IPS-NIHi11 (cell line): ENCODE measurements at regions not wholly inside any gene's neighbourhood (a gene's known extent, or its start where the extent isn't known, plus 50 kb on each side); places are given as distances from the start of the nearest gene placed in this dataset.
A peak's percentile ranks its signal among the peaks of the same experiment; 100 is the strongest.

Source experiments
- DNase-seq: peaks from one replicate; pipeline ENCODE4 v3.0.0; 2012; ENCODE audit warnings: mixed read lengths, low spot score

GRCh38 chr12:98437806-98438595 is 77.4 kb upstream of the TMPO start:
- DNase-seq: no peak

GRCh38 chr12:98438656-98439230 is 76.6 kb upstream of the TMPO start:
- no peak for DNase-seq

- DNase-seq: no peak
These were observed 75.9 kb upstream of the TMPO start for GRCh38 chr12:98439471-98439951.

DNA sequence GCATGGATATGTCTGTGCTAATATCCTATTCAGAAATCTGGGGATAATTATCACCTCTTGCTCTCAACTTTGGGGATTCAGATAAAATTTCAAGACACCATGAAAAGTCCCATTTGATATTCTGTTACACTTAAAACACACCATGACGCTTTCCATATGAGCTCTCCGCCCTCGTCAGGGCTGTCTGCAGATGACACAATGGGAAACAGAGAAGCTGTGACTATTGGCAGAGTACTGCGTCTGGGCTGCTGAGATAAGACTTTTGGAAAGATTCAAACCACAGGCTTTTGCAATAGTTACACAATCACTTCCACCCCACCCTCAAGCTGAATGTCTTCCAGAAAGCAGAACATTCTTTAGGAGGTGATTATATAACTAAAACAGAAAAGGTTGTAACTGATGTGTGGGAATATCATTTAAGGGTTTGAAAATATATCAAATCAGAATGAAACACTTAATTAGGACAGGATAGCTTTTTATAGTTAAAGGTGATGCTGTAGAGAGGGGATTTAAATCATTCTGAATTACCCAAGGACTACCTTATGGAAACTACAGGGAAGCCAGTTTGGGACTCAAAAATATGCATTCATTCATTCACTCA is 75.3 kb upstream of the TMPO start:
- no peak for DNase-seq

DNA sequence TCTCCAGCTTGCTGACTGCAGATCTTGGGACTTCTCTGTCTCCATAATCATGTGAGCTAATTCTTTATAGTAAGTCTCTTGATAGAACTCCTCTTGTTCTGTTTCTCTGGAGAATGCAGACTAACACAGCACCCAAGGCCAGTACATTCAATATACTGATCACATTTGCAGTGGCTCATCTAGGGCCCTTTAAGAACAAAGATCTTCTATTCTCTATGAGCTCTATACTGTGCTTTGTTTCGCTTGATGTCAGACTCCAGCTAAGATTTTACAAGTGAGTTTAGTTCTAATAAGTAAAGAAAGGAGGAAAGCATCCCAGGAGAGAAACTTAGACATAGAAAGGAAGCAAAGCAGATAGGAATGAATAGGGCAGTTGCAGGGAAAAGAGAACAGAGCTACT is 69.3 kb upstream of the TMPO start:
- no peak for DNase-seq

DNA sequence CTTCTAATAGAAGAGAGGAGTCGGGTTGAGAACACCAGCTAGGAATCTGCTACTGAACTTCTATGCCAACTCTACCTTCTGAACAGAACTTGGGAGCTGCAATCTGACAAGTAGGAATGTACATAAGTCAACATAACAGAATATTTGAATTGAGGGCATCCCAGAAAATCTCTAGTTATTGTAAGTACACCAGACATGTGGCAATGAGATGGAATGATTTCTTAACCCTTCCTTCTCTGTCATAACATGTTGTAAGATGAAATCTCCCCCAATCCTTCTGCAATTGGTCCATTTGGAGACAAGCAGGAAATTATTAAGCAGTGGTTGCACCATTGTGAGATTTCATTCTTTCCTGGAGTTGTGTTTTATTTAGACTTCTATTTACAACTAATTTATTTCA is 68.7 kb upstream of the TMPO start:
- DNase-seq: no peak

DNA sequence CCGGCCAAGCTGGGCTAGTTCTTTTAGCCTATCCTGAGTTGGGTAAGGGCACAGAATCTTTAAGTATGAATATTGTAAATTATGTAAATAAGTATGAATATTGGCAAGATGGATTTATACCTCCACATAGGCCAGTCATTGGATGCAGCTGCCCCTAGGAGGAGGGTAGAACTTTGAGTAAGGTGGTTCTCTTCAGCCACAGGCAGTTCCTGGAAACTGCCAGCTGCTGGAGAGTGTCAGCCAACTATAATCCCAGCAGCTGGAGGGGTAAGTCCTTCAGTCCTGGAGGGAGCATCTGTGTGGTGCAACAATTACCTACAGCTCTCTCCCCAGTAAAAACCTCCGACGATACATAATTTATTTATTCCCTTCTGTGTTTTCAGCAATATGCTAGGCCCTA is 65.8 kb upstream of the TMPO start:
- DNase-seq: no peak

GRCh38 chr12:98453070-98453469 is 62.3 kb upstream of the TMPO start:
- DNase-seq: no peak

DNA sequence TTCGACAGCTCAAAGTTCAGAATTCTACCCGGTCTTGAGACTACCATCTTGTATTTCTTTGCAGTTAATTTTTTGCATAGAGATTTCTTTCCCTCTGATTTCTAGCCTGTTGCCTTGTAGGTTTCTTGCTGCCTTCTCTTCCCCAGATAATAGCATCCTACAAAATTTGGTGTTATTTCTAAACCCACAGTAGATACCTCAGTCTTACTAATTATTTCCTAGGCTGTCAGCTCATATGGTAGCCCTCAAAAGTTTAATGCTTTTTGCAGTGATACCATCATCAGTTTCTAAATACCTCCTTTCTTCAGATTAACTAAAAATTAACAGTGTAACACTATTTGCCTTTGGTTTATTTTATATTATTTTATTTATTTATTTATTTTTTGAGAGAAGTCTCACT is 61.9 kb upstream of the TMPO start:
- no peak for DNase-seq

DNA sequence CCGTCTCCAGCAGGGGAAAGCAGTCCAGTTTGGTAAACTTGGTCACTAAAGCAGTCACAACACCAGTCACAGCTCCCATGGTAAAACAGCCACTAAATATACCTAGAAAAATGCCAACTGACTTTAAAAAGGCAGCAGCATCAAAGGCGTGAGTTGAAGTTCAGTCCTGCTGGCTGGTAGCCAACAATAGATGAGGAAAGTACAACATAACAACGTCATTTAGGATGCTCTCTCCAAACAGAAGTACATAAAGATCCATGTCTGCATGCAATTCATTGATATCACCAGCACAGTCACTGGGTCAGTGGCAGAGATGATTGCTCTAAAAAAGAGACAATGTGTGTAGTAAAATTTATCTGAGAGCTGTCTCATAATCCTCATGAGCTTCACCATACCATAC is 59.3 kb upstream of the TMPO start:
- no peak for DNase-seq

DNA sequence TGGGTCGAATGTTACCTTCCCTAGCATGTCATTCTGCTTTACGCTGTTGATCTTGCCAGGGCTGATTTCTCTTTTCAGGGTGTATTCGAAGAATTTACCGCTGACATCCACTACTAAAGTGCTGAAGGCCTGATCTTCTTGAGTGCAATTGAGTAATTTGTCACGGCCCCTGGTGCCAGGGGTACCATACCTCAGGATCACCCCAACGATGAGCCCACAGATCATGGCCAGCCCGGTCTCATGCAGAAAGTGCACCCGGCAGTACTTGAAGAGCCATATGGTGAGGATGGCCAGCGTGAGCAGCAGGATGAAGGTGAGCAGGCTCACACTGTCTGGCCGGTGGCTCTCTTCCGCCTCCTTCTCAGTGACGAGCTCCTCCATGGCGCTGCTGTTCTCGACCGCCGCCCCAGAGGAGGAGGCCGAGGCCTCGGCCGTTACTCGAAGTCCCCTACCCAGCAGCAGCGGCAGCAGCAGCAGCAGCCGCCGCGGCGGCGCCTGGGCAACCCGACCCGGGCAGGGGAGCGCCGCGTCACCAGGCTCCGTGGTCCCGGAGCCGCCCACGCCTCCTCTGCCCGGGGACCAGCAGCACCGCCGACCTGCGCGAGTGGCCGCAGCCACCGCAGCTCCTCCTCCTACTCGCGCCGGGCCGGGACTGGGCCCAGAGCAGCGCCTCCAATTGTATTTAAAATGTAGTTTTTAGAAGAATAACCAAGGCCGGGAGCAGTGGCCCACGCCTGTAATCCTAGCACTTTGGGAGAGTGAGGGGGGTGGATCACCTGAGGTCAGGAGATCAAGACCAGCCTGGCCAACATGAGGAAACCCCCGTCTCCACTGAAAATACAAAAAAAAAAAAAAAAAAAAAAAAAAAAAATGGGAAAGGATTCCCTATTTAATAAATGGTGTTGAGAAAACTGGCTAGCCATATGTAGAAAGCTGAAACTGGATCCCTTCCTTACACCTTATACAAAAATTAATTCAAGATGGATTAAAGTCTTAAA is 58.5 kb upstream of the TMPO start:
- peak; percentile 90 for DNase-seq

GRCh38 chr12:98464190-98464589 is 51.2 kb upstream of the TMPO start:
- no peak for DNase-seq

- DNase-seq: no peak
These were observed 49.9 kb upstream of the TMPO start for GRCh38 chr12:98465505-98465904.
